ENCODE measurements at regions not wholly inside any gene's neighbourhood (a gene's known extent, or its start where the extent isn't known, plus 50 kb on each side); places are given as distances from the start of the nearest gene placed in this dataset.

GRCh38 chr16:85437166-85438052 is 175.7 kb upstream of the GSE1 start:
- TF ChIP-seq POLR2A (IDR thresholded peaks at IDR 0.05) (no peak), POLR2AphosphoS5 (IDR thresholded peaks at IDR 0.05) (peak in 2 of 3 donors; percentile 40 to 61)
